Erythroblast (primary cell): ENCODE measurements at regions not wholly inside any gene's neighbourhood (a gene's known extent, or its start where the extent isn't known, plus 50 kb on each side); places are given as distances from the start of the nearest gene placed in this dataset.

Experiments
- GATA1 ChIP-seq: IDR thresholded peaks from 2 replicates; pipeline ENCODE4 v1.6.1; 2011; ENCODE audit warnings: low read depth, mild to moderate bottlenecking, control low read depth, low read length, moderate library complexity
- POLR2A ChIP-seq: IDR thresholded peaks from 2 replicates; pipeline ENCODE4 v1.6.1; 2011; ENCODE audit warnings: mild to moderate bottlenecking, low read length

GRCh38 chr6:154613137-154613676 lies 102.7 kb upstream of the CNKSR3 start:
- no peak for TF ChIP-seq POLR2A
- no peak for TF ChIP-seq GATA1
